ENCODE measurements at regions not wholly inside any gene's neighbourhood (a gene's known extent, or its start where the extent isn't known, plus 50 kb on each side); places are given as distances from the start of the nearest gene placed in this dataset.
"Not testable (repeated sequence)": the region's sequence is repeated elsewhere in the genome, so short reads cannot be mapped to it uniquely, and the experiment has no call there.

- no peak for DNase-seq (ENCODE audit: low read depth in 3 of 3)
These were observed 130.6 kb downstream of the BRD1 start for GRCh38 chr22:49697047-49697446.

GRCh38 chr22:49694462-49695260, 133.0 kb downstream of the BRD1 start:
- no peak for DNase-seq (ENCODE audit: low read depth in 3 of 3)

GRCh38 chr22:49693848-49694247, 133.8 kb downstream of the BRD1 start:
- DNase-seq (ENCODE audit: low read depth in 3 of 3), result no peak

- no peak for DNase-seq (ENCODE audit: low read depth in 3 of 3)
These were observed 134.3 kb downstream of the BRD1 start for GRCh38 chr22:49693416-49693815.

GRCh38 chr22:49692499-49693225, 135.0 kb downstream of the BRD1 start:
- DNase-seq (ENCODE audit: low read depth in 3 of 3), result no peak

GRCh38 chr22:49691256-49691655, 136.4 kb downstream of the BRD1 start:
- no peak for DNase-seq (ENCODE audit: low read depth in 3 of 3)

- no peak for DNase-seq (ENCODE audit: low read depth in 3 of 3)
These were observed 137.2 kb downstream of the BRD1 start for GRCh38 chr22:49690454-49690853.

- DNase-seq (ENCODE audit: low read depth in 3 of 3), result no peak
These were observed 137.8 kb downstream of the BRD1 start for GRCh38 chr22:49689858-49690257.

- no peak for DNase-seq (ENCODE audit: low read depth in 3 of 3)
These were observed 138.4 kb downstream of the BRD1 start for GRCh38 chr22:49689255-49689770.

GRCh38 chr22:49688516-49689254, 139.0 kb downstream of the BRD1 start:
- DNase-seq (ENCODE audit: low read depth in 3 of 3), result no peak

GRCh38 chr22:49687786-49688515, 139.7 kb downstream of the BRD1 start:
- no peak for DNase-seq (ENCODE audit: low read depth in 3 of 3)

GRCh38 chr22:49687333-49687732, 140.3 kb downstream of the BRD1 start:
- DNase-seq (ENCODE audit: low read depth in 3 of 3), result no peak

GRCh38 chr22:49686495-49687219, 141.0 kb downstream of the BRD1 start:
- no peak for DNase-seq (ENCODE audit: low read depth in 3 of 3)

GRCh38 chr22:49685686-49686085, 142.0 kb downstream of the BRD1 start:
- DNase-seq (ENCODE audit: low read depth in 3 of 3), result no peak

GRCh38 chr22:49685116-49685515, 142.6 kb downstream of the BRD1 start:
- no peak for DNase-seq (ENCODE audit: low read depth in 3 of 3)

GRCh38 chr22:49683032-49683431, 144.6 kb downstream of the BRD1 start:
- DNase-seq (ENCODE audit: low read depth in 3 of 3), result no peak

GRCh38 chr22:49680819-49681218, 146.9 kb downstream of the BRD1 start:
- not testable (repeated sequence) for DNase-seq (ENCODE audit: low read depth in 3 of 3)

GRCh38 chr22:49678842-49679170, 148.9 kb downstream of the BRD1 start:
- DNase-seq (ENCODE audit: low read depth in 3 of 3), result no peak

- no peak for DNase-seq (ENCODE audit: low read depth in 3 of 3)
These were observed 149.4 kb downstream of the BRD1 start for GRCh38 chr22:49678137-49678841.

- no peak for DNase-seq (ENCODE audit: low read depth in 3 of 3)
These were observed 150.2 kb downstream of the BRD1 start for GRCh38 chr22:49677495-49677889.
